ENCODE measurements at regions not wholly inside any gene's neighbourhood (a gene's known extent, or its start where the extent isn't known, plus 50 kb on each side); places are given as distances from the start of the nearest gene placed in this dataset.

GRCh38 chr15:47460795-47461573 is 256.3 kb upstream of the SEMA6D start:
- no peak for DNase-seq (ENCODE audit: low spot score)

- no peak for DNase-seq (ENCODE audit: low spot score)
These were observed 255.6 kb upstream of the SEMA6D start for GRCh38 chr15:47461652-47462141.

GRCh38 chr15:47466357-47466756 is 250.9 kb upstream of the SEMA6D start:
- peak; percentile 11 for DNase-seq (ENCODE audit: low spot score)

DNA sequence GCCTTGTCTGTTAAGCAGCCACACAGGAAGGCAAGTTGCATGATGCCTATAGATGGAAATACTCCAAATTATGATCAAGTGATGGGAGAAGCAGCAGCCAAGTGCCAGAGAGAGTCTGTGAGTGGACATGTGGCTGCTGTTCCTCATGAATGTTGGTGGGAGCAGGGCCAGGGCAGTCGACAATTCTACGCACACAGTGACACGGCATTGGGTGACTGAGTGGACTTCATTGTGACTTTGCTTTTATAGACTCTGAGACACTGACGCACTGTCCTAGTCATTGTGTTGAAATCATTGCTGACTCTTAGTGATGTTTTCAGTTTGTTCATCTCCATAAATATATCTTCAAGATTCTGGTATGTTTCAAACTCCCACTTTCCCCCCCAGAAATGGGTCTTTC is 246.3 kb upstream of the SEMA6D start:
- DNase-seq (ENCODE audit: low spot score), result no peak

- DNase-seq (ENCODE audit: low spot score), result no peak
These were observed 244.1 kb upstream of the SEMA6D start for GRCh38 chr15:47473106-47473725.

DNA sequence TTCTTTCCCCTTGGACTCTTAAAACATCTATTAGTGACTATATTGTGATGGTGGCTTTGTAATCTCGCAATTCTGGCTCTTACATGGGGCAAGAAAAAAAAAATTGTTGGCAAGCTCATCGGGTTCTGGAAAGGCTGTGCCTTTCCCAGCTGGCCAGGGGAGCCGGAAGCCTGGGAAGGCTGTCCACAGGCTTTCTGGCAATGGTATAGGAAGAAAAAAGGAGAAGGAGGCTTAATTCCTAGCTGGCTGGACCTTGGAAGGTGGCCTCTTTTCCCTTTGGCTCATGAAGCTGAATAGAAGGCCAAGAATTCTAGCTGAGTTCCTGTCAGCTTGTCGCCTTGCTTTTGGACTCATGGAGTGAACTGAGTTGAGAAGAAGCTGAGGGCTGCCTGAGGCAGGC is 243.5 kb upstream of the SEMA6D start:
- no peak for DNase-seq (ENCODE audit: low spot score)

DNA sequence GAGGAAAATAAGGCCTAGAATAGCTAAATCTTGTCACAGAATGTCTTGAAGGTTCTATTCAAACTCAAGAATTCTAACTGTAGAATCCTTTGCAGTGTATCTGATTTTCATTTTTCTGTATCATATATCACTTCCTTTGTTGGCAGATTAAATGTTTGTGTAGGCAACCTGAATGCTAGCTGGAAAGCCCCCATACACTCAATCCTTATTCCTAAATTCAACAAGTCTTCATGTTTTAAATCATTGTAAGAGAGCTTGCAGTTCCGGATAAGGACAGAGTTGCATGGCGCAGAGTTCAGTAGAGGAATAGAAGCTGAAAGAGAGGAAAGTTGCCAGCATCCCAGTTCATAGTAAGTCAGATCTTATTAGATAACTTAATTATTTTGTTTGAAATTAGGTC is 242.0 kb upstream of the SEMA6D start:
- DNase-seq (ENCODE audit: low spot score), result no peak

DNA sequence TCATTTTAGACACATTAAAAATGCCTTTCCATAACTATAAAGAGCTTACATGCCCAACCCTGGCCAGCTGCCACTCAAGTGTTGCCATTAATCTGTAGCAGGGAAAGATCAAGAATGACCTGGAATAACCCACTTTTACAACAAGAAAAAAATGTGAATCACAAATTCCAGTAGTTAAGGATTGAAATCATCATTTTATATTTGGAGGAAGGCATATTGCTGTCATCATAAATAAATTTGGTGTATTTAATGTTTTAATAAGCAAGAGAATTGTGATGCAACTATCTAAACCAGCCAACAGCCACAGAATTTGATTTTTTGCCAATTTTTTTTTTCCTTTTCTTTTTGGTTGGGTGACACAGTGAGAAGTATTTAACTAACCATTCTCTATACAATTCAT is 240.0 kb upstream of the SEMA6D start:
- DNase-seq (ENCODE audit: low spot score), result no peak

DNA sequence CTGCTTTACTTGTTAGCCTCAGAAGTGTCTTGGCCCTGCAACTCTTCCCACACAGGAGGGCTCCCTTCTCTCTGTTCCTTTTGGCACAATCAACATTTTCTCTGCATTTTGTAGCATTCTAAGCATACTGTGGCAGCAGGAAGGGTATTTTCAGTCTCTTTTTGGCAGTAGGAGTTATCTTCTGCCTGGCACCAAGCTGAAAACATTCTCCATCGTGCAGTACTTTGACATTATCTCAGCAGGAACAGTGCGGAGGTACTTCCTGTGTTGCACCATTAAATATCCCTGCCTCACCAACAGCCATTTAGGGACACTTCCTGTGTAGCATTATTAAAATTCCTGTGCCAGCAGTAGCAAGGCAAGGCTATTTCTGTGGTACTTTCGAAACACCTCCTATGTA is 233.2 kb upstream of the SEMA6D start:
- no peak for DNase-seq (ENCODE audit: low spot score)

GRCh38 chr15:47484997-47485396 is 232.3 kb upstream of the SEMA6D start:
- no peak for DNase-seq (ENCODE audit: low spot score)

DNA sequence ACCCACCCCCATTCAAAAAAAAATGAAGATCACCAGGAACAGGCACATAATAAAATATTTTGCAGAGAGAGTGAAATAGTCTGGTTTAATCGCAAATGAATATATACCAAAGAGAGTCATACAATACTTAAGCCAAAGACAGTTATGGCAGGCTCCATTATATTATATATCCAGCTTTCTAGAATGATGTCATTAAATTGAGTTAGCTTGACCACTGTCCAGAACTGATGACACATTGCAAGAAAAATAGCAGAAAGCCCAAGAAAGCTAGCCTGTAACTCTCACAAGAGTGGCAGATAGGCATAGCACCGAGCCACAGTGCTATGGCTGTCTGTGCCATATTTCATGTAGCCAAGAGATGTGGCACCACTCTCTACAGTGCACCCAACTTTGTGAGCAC is 231.9 kb upstream of the SEMA6D start:
- DNase-seq (ENCODE audit: low spot score), result no peak

DNA sequence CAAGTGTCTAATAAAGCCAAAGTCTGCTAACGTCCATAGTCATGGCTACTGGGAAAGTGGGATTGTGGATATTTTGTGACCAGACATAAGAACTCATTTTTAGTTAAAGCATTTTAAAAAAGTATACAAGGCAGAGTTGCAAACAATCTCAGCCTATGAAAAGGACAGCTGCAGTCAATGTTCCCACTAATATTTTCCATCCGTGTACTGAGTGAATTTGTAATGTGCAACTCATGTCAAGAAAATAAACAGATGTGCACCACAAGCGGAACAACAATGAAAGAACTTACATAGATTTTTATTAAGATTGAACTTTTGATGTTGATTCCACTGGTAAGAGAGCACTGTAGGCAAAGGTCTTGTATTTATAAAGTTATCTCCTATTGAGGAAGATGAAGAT is 231.3 kb upstream of the SEMA6D start:
- no peak for DNase-seq (ENCODE audit: low spot score)

DNA sequence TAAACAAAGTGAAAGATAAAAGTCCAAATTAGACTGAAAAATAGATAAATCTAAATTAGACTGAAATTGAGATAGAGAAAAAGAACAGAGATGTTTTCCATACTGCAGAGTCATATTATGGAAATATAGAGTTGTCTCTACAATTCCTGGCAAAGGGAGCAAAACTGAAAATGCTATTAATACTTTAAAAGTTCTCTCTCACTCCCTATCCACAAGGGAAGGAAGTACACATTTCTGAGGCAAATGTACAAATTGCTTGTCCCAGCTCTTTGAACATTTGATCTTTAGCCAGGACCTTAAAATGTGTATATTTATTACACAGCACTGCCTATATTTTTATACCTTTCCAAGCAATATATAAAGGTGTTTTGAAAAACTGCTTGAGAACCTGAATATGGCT is 225.1 kb upstream of the SEMA6D start:
- no peak for DNase-seq (ENCODE audit: low spot score)

DNA sequence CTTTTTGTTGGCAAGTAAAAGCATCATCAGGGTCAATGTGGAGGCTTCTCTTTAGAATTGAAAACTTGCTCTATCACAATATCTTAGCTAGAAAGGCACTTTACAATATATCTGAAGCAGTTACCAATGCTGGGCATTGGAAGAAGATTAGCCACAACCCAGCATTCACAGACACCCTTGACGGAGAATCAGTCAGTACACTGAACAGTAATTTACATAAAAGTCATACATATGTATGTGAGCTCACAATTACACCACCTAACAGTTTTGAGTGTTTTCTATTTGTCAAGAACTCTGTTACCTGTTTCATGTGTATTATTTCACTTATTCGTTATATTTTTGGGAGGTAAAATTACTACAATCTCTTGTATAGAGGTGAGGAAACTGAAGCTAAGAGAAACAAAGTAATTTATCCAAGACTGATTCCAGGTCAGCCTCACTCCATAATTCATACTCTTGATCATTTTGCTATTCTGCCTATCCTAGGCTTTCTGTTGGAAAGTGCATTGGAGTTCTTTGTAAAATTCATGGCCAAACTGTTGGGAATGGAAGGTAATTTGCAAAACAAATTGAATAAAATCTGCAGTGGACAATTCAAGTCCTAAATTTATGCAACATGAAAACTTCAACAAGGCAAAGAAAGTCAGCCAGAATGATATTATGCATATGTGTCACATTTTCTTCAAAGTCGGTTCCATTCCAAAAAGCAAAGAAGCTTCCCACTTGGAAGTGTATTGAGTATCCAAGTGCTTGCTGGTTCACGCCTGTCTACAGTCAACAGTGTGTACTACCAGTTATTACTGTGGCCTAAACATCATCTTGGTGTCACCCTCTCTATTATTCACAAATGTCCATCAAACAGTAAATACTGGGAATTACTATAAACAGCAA is 223.7 kb upstream of the SEMA6D start:
- no peak for DNase-seq (ENCODE audit: low spot score)

DNA sequence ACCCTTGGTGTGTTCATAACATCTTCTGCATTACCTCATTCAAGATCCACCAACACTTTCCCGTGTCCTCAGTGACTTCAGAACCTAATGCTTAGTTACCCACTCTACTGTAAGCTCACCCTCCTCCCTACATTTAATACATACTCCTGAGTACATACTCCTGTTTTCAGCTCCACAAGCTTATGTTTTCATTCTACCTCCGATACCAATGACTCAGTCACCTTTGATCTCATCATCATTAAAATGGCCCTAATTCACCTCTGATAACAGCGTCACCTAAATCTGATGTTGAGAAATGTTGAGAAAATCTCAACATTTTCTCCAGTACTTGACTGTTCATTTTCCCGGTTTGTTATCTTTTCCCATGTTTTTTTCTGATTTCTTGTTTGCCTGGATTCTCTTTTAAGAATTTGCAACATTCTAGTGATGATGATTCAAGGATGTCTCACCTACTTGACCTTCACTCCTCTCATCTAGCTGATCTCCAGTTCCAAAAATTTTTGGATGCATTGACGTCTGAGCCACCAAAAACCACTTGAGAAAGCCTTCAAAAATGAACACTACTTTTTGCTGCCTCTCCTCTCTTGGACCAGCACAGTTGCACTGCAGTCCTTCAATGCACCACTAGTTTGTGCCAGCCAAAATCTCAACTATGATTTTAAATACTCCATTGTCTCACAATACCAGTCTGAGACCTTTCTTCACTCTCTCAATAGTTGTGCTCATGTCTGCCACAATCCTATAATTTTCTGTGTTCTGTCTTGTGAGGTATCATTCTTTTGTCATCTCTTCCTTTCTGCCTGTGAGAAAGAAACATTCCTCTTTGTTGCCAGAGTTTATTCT is 220.7 kb upstream of the SEMA6D start:
- DNase-seq (ENCODE audit: low spot score), result no peak

- no peak for DNase-seq (ENCODE audit: low spot score)
These were observed 216.5 kb upstream of the SEMA6D start for GRCh38 chr15:47500842-47501241.

- no peak for DNase-seq (ENCODE audit: low spot score)
These were observed 215.3 kb upstream of the SEMA6D start for GRCh38 chr15:47502041-47502440.

- no peak for DNase-seq (ENCODE audit: low spot score)
These were observed 213.4 kb upstream of the SEMA6D start for GRCh38 chr15:47503876-47504275.

GRCh38 chr15:47504624-47505256 is 212.6 kb upstream of the SEMA6D start:
- no peak for DNase-seq (ENCODE audit: low spot score)

GRCh38 chr15:47505712-47506328 is 211.5 kb upstream of the SEMA6D start:
- no peak for DNase-seq (ENCODE audit: low spot score)

Measured in AG08396 (cell line).